Activated T-cell treated with anti-CD3 and anti-CD28 coated beads, Interleukin-2, amount 50 U/mL, for 72 hours (primary cell): ENCODE measurements at regions not wholly inside any gene's neighbourhood (a gene's known extent, or its start where the extent isn't known, plus 50 kb on each side); places are given as distances from the start of the nearest gene placed in this dataset.
A peak's percentile ranks its signal among the peaks of the same experiment; 100 is the strongest.

Experiments
- ATAC-seq, 2 donors: fragments of 150-1000 bp; cut with Tn5 transposase; replicated peaks in 1 of 2; 2 replicates each; pipeline ENCODE4 v1.10.0; 2021; ENCODE audit warnings: moderate library complexity in 2 of 2, mild to moderate bottlenecking in 1 of 2
- DNase-seq, 2 donors: peaks; one replicate each; pipeline ENCODE4 v3.0.0; 2021 to 2022; ENCODE audit warnings: mixed read lengths in 1 of 2
- H3K27ac Mint-ChIP-seq: one replicate; pipeline ENCODE4 v1.8.0; 2022; ENCODE audit warnings: mild to moderate bottlenecking, moderate library complexity, mixed read lengths
- H3K27me3 Mint-ChIP-seq: one replicate; pipeline ENCODE4 v1.8.0; 2022; ENCODE audit warnings: low read depth, mixed read lengths
- H3K36me3 Mint-ChIP-seq, 2 donors: one replicate each; pipeline ENCODE4 v1.8.0; 2022; ENCODE audit warnings: mixed read lengths in 2 of 2, mild to moderate bottlenecking in 1 of 2; ENCODE audit not compliant: insufficient read depth in 2 of 2
- H3K4me1 Mint-ChIP-seq: one replicate; pipeline ENCODE4 v1.8.0; 2022; ENCODE audit warnings: low read depth, mixed read lengths
- H3K4me3 Mint-ChIP-seq, 2 donors: one replicate each; pipeline ENCODE4 v1.8.0; 2022; ENCODE audit warnings: mild to moderate bottlenecking in 2 of 2, mixed read lengths in 2 of 2, moderate library complexity in 2 of 2
- H3K9me3 Mint-ChIP-seq, 2 donors: one replicate each; pipeline ENCODE4 v1.8.0; 2022; ENCODE audit warnings: mixed read lengths in 2 of 2

DNA sequence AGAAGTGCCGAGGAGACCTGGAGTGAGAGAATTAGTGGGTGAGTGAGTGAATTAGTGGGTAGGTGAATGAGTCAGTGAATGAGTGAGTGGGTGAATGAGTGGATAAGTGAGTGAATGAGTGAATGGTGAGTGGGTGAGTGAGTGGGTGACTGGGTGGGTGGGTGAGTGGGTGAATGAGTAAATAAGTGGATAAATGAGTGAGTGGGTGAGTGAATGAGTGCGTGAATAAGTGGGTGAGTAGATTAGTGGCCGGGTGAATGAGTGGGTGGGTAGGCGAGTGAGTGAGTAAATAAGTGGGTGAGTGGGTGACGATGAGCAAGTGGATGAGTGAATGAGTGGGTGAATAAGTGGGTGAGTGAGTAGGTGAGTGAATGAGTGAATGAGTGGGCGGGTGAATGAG is 243.7 kb upstream of the MGMT start:
- H3K9me3 Mint-ChIP-seq: peaks cover 4 to 5% of the 10 kb centered on the region in 2 donors
- no peak overlapping the region for H3K4me3 Mint-ChIP-seq
- ATAC-seq: no peak
- DNase-seq: no peak
- no peak overlapping the region for H3K27ac Mint-ChIP-seq
- no peaks in the 10 kb centered on the region for H3K27me3 Mint-ChIP-seq
- peaks cover 0 to 2% of the 10 kb centered on the region in 2 donors for H3K36me3 Mint-ChIP-seq
- H3K4me1 Mint-ChIP-seq: no peaks in the 10 kb centered on the region

DNA sequence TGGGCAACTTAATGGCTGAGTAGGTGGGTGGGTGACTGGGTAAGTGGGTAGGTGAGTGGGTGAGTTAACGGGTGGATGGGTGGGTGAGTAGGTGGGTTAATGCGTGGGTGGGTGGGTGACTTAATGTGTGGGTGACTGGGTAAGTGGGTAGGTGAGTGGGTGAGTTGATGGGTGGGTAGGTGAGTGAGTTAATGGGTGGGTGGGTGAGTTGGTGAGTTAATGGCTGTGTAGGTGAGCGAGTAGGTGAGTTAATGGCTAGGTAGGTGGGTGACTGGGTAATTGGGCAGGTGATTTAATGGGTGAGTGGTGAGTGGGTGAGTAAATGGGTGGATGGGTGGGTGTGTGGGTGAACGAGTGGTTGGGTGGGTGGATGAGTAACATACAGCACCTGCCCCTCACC is 243.0 kb upstream of the MGMT start:
- ATAC-seq (no peak), DNase-seq (no peak)
- H3K9me3 Mint-ChIP-seq: peaks cover 4 to 5% of the 10 kb centered on the region in 2 donors
- H3K27me3 Mint-ChIP-seq: no peaks in the 10 kb centered on the region
- no peak overlapping the region for H3K4me3 Mint-ChIP-seq
- no peak overlapping the region for H3K27ac Mint-ChIP-seq
- H3K4me1 Mint-ChIP-seq: no peaks in the 10 kb centered on the region
- H3K36me3 Mint-ChIP-seq: peaks cover 0 to 2% of the 10 kb centered on the region in 2 donors

DNA sequence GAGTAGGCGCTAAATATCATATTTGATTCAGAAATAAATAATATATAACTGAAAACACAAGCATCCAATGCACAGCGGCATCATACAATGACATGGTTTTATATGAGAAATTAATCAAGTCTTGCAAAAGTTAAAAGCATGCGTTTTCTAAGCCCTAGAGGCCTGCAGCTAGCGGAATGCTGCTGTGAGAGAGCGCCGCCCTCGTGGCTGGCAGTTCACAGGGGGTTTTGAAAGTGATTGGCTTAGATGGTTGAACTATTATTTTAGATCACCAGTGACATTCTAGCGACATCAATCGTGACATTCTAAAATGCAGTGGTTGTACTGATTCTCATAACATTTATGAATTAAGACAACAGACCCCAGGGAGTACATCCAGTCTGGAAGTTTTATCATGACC is 235.2 kb upstream of the MGMT start:
- H3K27ac Mint-ChIP-seq: no peak overlapping the region
- H3K9me3 Mint-ChIP-seq: no peaks in the 10 kb centered on the region

DNA sequence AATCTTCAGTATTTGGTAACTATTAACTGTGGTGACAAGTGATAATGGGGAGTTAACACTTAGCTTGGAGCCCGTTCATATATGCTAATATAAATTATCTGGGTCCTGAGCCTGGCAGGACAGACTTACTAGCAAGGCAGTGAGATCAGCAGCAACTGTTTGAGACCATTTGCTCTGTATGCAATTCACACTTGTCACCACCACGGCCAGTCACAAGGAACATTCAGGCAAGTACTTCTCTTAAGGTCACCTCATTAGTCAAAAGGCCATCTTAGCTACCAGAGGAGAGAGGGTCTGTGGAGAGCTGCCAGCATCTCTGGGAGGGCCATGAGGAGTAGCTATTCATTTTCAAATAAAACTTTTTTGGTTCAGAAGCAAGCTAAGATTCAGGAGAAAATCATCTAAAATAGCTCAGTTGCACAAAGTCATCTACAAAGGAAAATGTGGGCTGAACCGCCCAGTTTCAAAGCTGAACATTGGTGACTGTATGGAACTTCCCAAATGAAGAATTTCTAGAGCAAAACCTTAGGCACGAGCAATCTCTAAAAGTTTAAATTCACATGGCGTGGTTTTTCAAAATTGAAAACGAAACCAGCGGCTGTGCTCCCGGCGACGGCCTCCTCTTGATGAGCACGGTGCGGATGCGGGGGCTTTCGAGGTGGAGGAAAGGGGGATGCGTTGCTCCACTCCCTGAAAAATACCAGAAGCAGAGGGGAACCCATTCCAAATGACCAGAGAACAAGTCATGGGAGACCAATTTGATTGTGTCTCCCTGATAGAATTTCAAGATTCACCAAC is 233.5 kb upstream of the MGMT start:
- ATAC-seq (no peak), DNase-seq (no peak)
- Mint-ChIP-seq H3K27ac (no peak overlapping the region), H3K4me1 (no peaks in the 10 kb centered on the region), H3K27me3 (no peaks in the 10 kb centered on the region), H3K36me3 (no peaks in the 10 kb centered on the region), H3K4me3 (peak overlapping the region in 1 of 2 donors; percentile 50), H3K9me3 (no peaks in the 10 kb centered on the region)

More for the DNA sequence above, 235.2 kb upstream of the MGMT start:
- no peak for ATAC-seq
- DNase-seq: no peak
- Mint-ChIP-seq H3K27me3 (no peaks in the 10 kb centered on the region), H3K4me1 (no peaks in the 10 kb centered on the region), H3K4me3 (no peak overlapping the region), H3K36me3 (no peaks in the 10 kb centered on the region)

DNA sequence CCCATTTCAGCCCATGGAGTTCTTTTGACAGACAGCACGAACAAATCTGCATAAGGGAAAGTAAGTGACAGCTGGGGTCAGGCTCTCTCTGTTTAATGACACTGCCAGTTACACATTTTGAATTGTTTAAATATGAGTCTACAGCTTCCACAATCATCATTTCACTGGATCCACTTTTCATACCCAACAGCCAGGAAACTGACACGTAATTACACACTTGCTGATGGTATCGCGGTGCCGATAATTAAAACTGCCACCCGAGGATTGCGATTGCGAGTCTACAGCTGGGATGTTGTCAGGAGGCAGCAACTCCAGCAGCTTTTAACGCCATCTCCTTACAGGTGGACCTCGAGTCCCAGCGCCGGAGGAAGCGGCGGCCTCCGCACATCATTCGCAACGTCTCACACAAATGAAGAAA is 230.8 kb upstream of the MGMT start:
- ATAC-seq: no peak
- no peak for DNase-seq
- Mint-ChIP-seq H3K27ac (no peak overlapping the region), H3K9me3 (no peaks in the 10 kb centered on the region), H3K4me3 (no peak overlapping the region), H3K36me3 (no peaks in the 10 kb centered on the region), H3K4me1 (no peaks in the 10 kb centered on the region), H3K27me3 (no peaks in the 10 kb centered on the region)

DNA sequence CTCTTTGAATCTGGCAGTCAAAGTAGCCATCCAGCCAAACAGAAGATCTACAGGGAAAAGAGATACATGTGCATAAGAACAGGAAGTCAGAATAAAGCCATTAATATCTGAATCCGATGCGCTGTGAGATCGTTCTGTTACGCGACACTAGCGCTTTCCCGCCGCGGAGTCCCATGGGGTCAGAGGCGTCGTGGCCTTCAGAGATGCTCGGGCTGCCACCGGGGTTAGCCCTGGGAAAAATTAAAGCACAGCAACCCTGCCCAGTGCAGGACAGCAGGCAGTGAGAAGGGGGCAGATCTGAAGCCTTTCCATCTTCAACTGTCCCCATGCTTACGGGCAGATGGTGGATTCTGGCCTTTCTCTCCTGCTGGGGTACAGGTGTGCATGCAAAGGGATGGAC is 225.6 kb upstream of the MGMT start:
- Mint-ChIP-seq H3K9me3 (no peaks in the 10 kb centered on the region), H3K36me3 (no peaks in the 10 kb centered on the region), H3K4me3 (no peak overlapping the region), H3K4me1 (no peaks in the 10 kb centered on the region), H3K27ac (no peak overlapping the region), H3K27me3 (no peaks in the 10 kb centered on the region)
- DNase-seq (no peak), ATAC-seq (no peak)

DNA sequence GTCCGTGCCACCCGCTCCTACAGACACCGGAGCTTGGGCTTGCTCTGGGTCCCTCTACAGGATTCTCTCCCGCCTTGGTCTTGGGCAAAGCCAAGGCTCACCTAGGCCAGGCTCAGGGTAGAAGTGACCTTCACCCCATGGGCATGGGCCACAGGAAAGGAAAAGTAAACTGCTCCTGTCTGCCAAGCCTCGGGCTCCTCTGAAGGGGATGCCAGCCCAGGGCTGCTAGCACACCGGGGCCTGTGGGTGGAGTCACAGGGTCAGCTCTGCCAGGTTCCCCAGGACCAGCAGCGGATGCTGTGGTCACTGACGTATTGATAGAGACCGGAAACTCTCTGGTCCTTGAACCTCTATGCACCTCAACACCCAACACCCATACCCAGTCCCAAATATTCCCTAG is 222.7 kb upstream of the MGMT start:
- Mint-ChIP-seq H3K36me3 (no peaks in the 10 kb centered on the region), H3K27ac (no peak overlapping the region), H3K9me3 (no peaks in the 10 kb centered on the region), H3K27me3 (no peaks in the 10 kb centered on the region), H3K4me1 (no peaks in the 10 kb centered on the region), H3K4me3 (no peak overlapping the region)
- DNase-seq (no peak), ATAC-seq (no peak)

DNA sequence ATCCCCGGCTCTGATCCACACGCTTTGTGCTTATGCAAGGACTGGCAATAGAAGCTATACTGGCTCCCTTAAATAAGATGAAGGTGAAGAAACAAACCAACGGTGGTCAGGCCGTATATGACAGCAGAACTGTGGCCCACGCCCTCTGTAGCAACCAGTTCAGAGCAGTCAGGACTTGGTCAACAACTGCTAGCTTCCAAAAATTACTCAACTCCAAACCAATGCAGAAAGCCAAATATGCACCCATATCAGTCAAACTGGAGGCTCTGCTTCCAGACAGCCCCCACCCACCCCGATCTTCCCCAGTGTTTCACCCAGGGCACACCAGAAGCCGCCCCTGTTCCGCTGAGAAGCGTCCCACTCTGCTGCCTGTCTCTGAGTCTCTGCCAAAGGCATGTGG is 222.3 kb upstream of the MGMT start:
- Mint-ChIP-seq H3K4me3 (no peak overlapping the region), H3K27ac (no peak overlapping the region), H3K36me3 (no peaks in the 10 kb centered on the region), H3K4me1 (no peaks in the 10 kb centered on the region), H3K9me3 (no peaks in the 10 kb centered on the region), H3K27me3 (no peaks in the 10 kb centered on the region)
- no peak for ATAC-seq
- no peak for DNase-seq

DNA sequence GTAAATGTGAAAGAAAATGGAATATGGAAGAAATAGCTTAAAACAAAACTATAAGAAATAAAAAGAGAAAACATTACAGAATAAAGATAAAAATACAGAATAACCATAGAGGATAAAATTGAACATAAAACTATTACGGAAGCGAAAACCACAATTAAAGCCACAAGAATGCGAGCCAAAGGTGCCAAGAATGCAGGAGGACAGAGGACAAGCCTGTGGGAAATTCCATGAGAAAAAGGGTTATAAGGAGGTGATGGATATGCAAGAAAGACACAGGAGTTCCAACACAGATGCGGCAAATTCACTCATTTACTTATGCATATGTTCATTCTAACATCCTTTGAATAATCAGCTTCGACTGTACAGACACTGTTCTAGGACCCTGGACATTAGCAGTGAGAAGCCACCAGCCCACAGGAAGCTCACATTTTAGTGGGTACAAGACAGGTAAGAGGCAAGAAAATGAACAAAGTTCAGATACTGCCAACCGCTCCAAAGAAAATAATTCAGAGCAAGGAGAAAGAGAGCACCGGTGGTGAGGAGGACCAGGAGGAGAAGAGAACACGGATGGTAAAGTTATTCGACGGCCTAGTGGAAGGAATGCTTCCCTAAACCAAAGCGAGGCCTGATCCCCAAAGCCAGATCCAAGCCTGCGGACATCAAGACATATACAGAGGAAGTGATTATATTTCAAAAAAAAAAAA is 213.7 kb upstream of the MGMT start:
- Mint-ChIP-seq H3K27me3 (peaks cover 7% of the 10 kb centered on the region), H3K9me3 (peaks cover 0 to 2% of the 10 kb centered on the region in 2 donors), H3K27ac (no peak overlapping the region), H3K36me3 (peaks cover 0 to 3% of the 10 kb centered on the region in 2 donors), H3K4me3 (no peak overlapping the region), H3K4me1 (no peaks in the 10 kb centered on the region)
- ATAC-seq (no peak), DNase-seq (no peak)

DNA sequence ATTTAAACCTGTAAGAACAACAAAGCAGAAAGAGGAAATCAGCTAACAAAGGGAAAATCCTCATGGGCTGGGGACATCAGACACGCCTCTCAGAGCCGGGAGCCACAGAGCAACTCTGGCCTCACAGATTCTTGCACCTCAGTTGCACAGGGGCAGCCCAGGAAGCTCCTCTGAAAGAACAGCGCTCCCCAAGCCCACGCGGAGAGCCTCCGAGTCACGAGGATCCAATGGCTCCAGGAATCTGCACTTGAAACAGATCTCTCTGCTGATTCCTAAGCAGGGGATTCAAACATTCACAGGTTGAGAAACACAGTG is 213.2 kb upstream of the MGMT start:
- Mint-ChIP-seq H3K27me3 (peaks cover 7% of the 10 kb centered on the region), H3K4me3 (no peak overlapping the region), H3K9me3 (peaks cover 0 to 2% of the 10 kb centered on the region in 2 donors), H3K36me3 (peaks cover 0 to 3% of the 10 kb centered on the region in 2 donors), H3K4me1 (no peaks in the 10 kb centered on the region), H3K27ac (no peak overlapping the region)
- DNase-seq: no peak
- ATAC-seq: no peak

DNA sequence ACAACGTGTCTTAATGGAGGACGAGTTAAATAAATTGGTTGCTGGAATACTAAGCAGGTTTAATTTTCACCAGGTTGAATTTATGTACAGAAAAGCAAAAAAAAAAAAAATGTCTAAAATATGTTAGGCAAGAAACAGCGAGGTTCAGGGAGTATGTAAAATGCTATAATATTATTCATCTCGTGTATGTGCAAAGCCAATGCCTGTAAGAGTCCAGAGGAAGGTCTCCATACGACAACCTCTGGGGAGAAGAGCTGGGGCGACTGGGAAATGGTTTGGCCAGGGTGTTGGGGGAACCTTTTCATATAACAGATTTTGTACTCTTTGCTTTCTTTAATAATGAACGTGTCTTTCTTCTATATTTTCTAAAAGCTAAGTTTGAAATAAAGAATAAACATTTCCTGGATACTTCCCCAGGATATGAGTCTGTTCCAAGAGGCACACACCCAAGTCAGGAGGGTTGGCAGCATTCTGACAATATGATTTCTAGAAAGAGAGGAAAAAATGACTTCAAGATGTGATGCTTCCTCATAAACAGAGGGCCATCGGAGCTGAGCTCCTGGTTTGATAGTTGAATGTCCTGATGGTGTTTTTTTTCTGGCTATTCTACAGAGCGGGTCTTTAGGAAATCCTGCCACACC is 208.6 kb upstream of the MGMT start:
- peak overlapping the region; percentile 28 for H3K27ac Mint-ChIP-seq
- no peaks in the 10 kb centered on the region for H3K36me3 Mint-ChIP-seq
- DNase-seq (no peak), ATAC-seq (no peak)
- H3K27me3 Mint-ChIP-seq: peaks cover 6% of the 10 kb centered on the region
- no peak overlapping the region for H3K4me3 Mint-ChIP-seq
- H3K9me3 Mint-ChIP-seq: no peaks in the 10 kb centered on the region
- no peaks in the 10 kb centered on the region for H3K4me1 Mint-ChIP-seq

DNA sequence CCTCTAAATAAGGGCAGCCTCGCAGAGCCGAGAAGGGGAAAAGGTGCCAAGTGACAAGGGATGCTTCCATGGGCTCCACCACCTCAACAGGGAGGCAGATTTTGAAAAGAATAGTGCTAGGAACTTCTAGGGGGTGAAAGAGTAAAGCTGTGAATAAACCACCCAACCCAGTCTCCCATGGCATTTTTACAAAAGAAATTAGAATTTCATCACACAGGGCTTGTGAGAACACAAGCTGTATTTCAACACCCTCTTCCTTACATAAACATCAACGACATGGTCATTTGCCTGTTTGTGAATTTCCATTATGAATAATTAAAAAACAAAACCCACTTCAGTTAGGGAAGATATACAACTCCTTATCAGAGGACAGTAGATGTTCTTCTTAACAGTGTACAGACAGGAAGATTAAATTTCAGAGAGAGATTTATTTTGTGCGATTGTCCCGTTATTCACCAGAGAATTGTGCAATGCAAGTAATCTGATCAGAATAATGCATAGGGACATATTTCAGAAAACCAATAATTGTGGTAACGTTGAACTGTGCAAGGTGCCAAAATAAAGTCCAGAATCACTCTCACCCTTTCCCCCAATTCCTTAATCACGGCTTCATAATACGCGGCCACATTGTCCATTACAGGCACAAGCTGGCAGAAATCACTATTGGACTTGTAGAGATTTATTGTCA is 207.8 kb upstream of the MGMT start:
- Mint-ChIP-seq H3K36me3 (no peaks in the 10 kb centered on the region), H3K4me3 (no peak overlapping the region), H3K9me3 (no peaks in the 10 kb centered on the region), H3K27ac (no peak overlapping the region), H3K27me3 (peaks cover 6% of the 10 kb centered on the region), H3K4me1 (no peaks in the 10 kb centered on the region)
- DNase-seq (no peak), ATAC-seq (no peak)

DNA sequence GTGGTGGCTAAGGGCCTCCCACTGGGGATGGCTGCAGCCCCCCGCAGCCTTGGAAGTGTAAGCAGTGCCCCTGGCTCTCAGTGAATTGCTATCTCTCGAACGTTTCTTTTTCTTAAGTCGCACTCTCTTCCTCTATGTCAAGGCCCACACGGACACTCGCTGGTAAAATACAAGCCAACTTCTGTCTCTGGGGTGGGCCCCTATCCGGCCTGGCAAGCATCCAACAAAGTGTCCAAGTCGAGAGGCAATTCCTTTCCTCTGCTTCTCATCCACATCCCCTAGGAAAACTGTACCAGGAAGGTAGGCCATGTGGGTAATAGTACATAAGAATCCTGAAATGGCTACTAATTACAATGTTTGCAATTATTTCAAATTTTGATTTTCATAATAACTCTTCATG is 194.9 kb upstream of the MGMT start:
- ATAC-seq: no peak
- H3K36me3 Mint-ChIP-seq: no peaks in the 10 kb centered on the region
- no peaks in the 10 kb centered on the region for H3K9me3 Mint-ChIP-seq
- H3K27me3 Mint-ChIP-seq: peaks cover 7% of the 10 kb centered on the region
- DNase-seq: no peak
- no peak overlapping the region for H3K27ac Mint-ChIP-seq
- no peaks in the 10 kb centered on the region for H3K4me1 Mint-ChIP-seq
- H3K4me3 Mint-ChIP-seq: no peak overlapping the region
